Adrenal gland (tissue), 5 donors: ENCODE measurements at regions not wholly inside any gene's neighbourhood (a gene's known extent, or its start where the extent isn't known, plus 50 kb on each side); places are given as distances from the start of the nearest gene placed in this dataset.

ENCODE experiments used
- CTCF ChIP-seq, 6 experiments: fragments of 450-650 bp in 4 of 6; fragments of 200-600 bp in 2 of 6; sonication (generic) in 1 of 6; IDR thresholded peaks; 1 replicate in 5 of 6; 2 replicates in 1 of 6; pipeline versions ENCODE4 v1.5.1 to v1.8.0; 2016 to 2021; ENCODE audit warnings: antibody characterized with exemption in 6 of 6, mild to moderate bottlenecking in 2 of 6, moderate library complexity in 1 of 6
- POLR2A ChIP-seq, 2 donors: fragments of 450-650 bp; IDR thresholded peaks; one replicate each; pipeline ENCODE4 v1.6.1; 2017; ENCODE audit warnings: antibody characterized with exemption in 2 of 2, mild to moderate bottlenecking in 2 of 2, moderate library complexity in 1 of 2
- donor health status: DM: no; HTN: no; CAD: no.

GRCh38 chr20:40512591-40512990 is 176.4 kb downstream of the MAFB start:
- TF ChIP-seq CTCF (IDR thresholded peaks at IDR 0.05) (no peak), POLR2A (IDR thresholded peaks at IDR 0.05) (no peak)
